ENCODE measurements at regions not wholly inside any gene's neighbourhood (a gene's known extent, or its start where the extent isn't known, plus 50 kb on each side); places are given as distances from the start of the nearest gene placed in this dataset.

- no peaks in the 10 kb centered on the region for H3K4me1 ChIP-seq (ENCODE audit: insufficient read depth, poor library complexity, severe bottlenecking)
- no peak for DNase-seq (ENCODE audit: low spot score)
- no peak overlapping the region for H3K4me3 ChIP-seq (ENCODE audit: severe bottlenecking)
- ATAC-seq (ENCODE audit: low read depth), result no peak
- H3K9me3 ChIP-seq (ENCODE audit: severe bottlenecking), result no peaks in the 10 kb centered on the region
- TF ChIP-seq CTCF (IDR thresholded peaks at IDR 0.05; ENCODE audit: poor library complexity, severe bottlenecking), result no peak
- H3K36me3 ChIP-seq (ENCODE audit: low read depth), result no peaks in the 10 kb centered on the region
- H3K27ac ChIP-seq (ENCODE audit: poor library complexity, severe bottlenecking), result no peak overlapping the region
- H3K27me3 ChIP-seq (ENCODE audit: insufficient read depth, poor library complexity, severe bottlenecking), result peaks cover 8% of the 10 kb centered on the region
These were observed 125.4 kb upstream of the MINDY3 start for GRCh38 chr10:15985690-15986089.

GRCh38 chr10:15990535-15991129, 130.3 kb upstream of the MINDY3 start:
- no peaks in the 10 kb centered on the region for H3K9me3 ChIP-seq (ENCODE audit: severe bottlenecking)
- DNase-seq (ENCODE audit: low spot score) (no peak), ATAC-seq (ENCODE audit: low read depth) (no peak)
- H3K36me3 ChIP-seq (ENCODE audit: low read depth), result no peaks in the 10 kb centered on the region
- TF ChIP-seq CTCF (IDR thresholded peaks at IDR 0.05; ENCODE audit: poor library complexity, severe bottlenecking), result no peak
- peaks cover 4% of the 10 kb centered on the region for H3K27me3 ChIP-seq (ENCODE audit: insufficient read depth, poor library complexity, severe bottlenecking)
- no peak overlapping the region for H3K27ac ChIP-seq (ENCODE audit: poor library complexity, severe bottlenecking)
- no peaks in the 10 kb centered on the region for H3K4me1 ChIP-seq (ENCODE audit: insufficient read depth, poor library complexity, severe bottlenecking)
- no peak overlapping the region for H3K4me3 ChIP-seq (ENCODE audit: severe bottlenecking)

GRCh38 chr10:15997313-15997712, 137.0 kb upstream of the MINDY3 start:
- Histone ChIP-seq H3K27me3 (ENCODE audit: insufficient read depth, poor library complexity, severe bottlenecking) (no peaks in the 10 kb centered on the region), H3K36me3 (ENCODE audit: low read depth) (no peaks in the 10 kb centered on the region), H3K27ac (ENCODE audit: poor library complexity, severe bottlenecking) (no peak overlapping the region), H3K9me3 (ENCODE audit: severe bottlenecking) (no peaks in the 10 kb centered on the region), H3K4me3 (ENCODE audit: severe bottlenecking) (no peak overlapping the region), H3K4me1 (ENCODE audit: insufficient read depth, poor library complexity, severe bottlenecking) (no peaks in the 10 kb centered on the region)
- ATAC-seq (ENCODE audit: low read depth) (no peak), DNase-seq (ENCODE audit: low spot score) (no peak)
- TF ChIP-seq CTCF (IDR thresholded peaks at IDR 0.05; ENCODE audit: poor library complexity, severe bottlenecking), result no peak

- H3K4me1 ChIP-seq (ENCODE audit: insufficient read depth, poor library complexity, severe bottlenecking), result no peaks in the 10 kb centered on the region
- H3K36me3 ChIP-seq (ENCODE audit: low read depth), result no peaks in the 10 kb centered on the region
- no peak overlapping the region for H3K4me3 ChIP-seq (ENCODE audit: severe bottlenecking)
- no peaks in the 10 kb centered on the region for H3K9me3 ChIP-seq (ENCODE audit: severe bottlenecking)
- no peak for TF ChIP-seq CTCF (IDR thresholded peaks at IDR 0.05; ENCODE audit: poor library complexity, severe bottlenecking)
- no peak overlapping the region for H3K27ac ChIP-seq (ENCODE audit: poor library complexity, severe bottlenecking)
- H3K27me3 ChIP-seq (ENCODE audit: insufficient read depth, poor library complexity, severe bottlenecking), result no peaks in the 10 kb centered on the region
- ATAC-seq (ENCODE audit: low read depth), result no peak
- no peak for DNase-seq (ENCODE audit: low spot score)
These were observed 141.3 kb upstream of the MINDY3 start for GRCh38 chr10:16001581-16001980.

GRCh38 chr10:16009785-16010184, 149.5 kb upstream of the MINDY3 start:
- Histone ChIP-seq H3K4me3 (ENCODE audit: severe bottlenecking) (no peak overlapping the region), H3K4me1 (ENCODE audit: insufficient read depth, poor library complexity, severe bottlenecking) (no peaks in the 10 kb centered on the region), H3K27ac (ENCODE audit: poor library complexity, severe bottlenecking) (no peak overlapping the region), H3K36me3 (ENCODE audit: low read depth) (no peaks in the 10 kb centered on the region), H3K9me3 (ENCODE audit: severe bottlenecking) (no peaks in the 10 kb centered on the region), H3K27me3 (ENCODE audit: insufficient read depth, poor library complexity, severe bottlenecking) (no peaks in the 10 kb centered on the region)
- no peak for TF ChIP-seq CTCF (IDR thresholded peaks at IDR 0.05; ENCODE audit: poor library complexity, severe bottlenecking)
- ATAC-seq (ENCODE audit: low read depth) (no peak), DNase-seq (ENCODE audit: low spot score) (no peak)

All from RWPE2 (cell line).